ENCODE measurements at regions not wholly inside any gene's neighbourhood (a gene's known extent, or its start where the extent isn't known, plus 50 kb on each side); places are given as distances from the start of the nearest gene placed in this dataset.

DNA sequence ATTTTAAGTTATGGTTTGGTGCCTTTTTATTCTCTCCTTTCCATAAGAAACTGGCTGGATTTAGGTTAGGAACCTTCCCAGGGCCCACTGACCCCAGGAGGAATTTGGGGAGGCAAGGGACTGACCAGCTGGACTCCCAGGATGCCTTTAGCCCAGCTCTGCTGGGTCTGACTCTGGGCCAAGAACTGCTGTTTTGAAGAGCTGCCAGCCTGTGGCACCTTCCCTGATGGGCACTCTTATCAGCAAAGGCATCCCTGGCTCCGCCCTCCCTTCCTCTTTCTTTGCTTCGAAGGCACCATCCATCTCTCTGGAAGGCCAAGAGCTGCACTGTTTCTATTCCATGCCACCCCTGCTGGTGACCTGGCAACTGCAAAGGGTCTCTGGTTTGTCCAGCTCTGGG, 174.7 kb downstream of the POU4F1 start:
- no TSS peak for BruUV-seq (replicated peaks)
- no peak overlapping the region for H3K27ac Mint-ChIP-seq (ENCODE audit: low read depth, unreplicated experiment)
- H3K9me3 Mint-ChIP-seq (ENCODE audit: unreplicated experiment), result no peaks in the 10 kb centered on the region
- TF ChIP-seq, protein P1, sequence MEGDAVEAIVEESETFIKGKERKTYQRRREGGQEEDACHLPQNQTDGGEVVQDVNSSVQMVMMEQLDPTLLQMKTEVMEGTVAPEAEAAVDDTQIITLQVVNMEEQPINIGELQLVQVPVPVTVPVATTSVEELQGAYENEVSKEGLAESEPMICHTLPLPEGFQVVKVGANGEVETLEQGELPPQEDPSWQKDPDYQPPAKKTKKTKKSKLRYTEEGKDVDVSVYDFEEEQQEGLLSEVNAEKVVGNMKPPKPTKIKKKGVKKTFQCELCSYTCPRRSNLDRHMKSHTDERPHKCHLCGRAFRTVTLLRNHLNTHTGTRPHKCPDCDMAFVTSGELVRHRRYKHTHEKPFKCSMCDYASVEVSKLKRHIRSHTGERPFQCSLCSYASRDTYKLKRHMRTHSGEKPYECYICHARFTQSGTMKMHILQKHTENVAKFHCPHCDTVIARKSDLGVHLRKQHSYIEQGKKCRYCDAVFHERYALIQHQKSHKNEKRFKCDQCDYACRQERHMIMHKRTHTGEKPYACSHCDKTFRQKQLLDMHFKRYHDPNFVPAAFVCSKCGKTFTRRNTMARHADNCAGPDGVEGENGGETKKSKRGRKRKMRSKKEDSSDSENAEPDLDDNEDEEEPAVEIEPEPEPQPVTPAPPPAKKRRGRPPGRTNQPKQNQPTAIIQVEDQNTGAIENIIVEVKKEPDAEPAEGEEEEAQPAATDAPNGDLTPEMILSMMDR (IDR thresholded peaks at IDR 0.05; ENCODE audit: unreplicated experiment), result no peak
- POLR2A ChIA-PET, result interaction anchor here (1.1 kb wide), 1 partner anchor 8 kb away, joined by 3 read pairs; no protein-coding TSS in a partner anchor
- no peak overlapping the region for H3K4me3 Mint-ChIP-seq (ENCODE audit: unreplicated experiment)
- no peak for DNase-seq (ENCODE audit: unreplicated experiment)
- no peaks in the 10 kb centered on the region for H3K4me1 Mint-ChIP-seq (ENCODE audit: insufficient read depth, unreplicated experiment)
- CTCF ChIA-PET, result no interaction called here
- no peaks in the 10 kb centered on the region for H3K36me3 Mint-ChIP-seq (ENCODE audit: insufficient read depth, unreplicated experiment)
- intact Hi-C loops (cut with micrococcal nuclease), result no loop called here
- H3K27me3 Mint-ChIP-seq (ENCODE audit: insufficient read depth, unreplicated experiment), result peaks cover 9% of the 10 kb centered on the region

DNA sequence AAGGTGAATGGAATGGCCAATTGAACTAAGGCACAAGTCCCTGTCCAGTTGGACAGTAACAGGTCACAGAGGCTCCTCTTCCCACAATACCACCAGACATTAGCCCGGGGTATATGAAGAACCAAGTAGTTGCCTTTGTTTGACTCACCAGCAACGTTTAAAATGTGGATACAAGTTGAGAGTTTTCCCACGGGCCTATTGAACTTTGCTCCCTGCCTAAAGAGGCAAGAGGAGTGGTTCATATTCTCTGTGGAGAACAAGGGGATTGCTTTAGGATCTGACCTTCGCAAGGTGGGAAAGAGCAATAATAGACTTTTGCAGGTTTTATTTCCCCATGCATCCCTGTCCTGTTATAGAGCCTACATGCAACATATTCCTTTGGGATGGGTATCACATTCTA, 177.2 kb downstream of the POU4F1 start:
- Mint-ChIP-seq H3K36me3 (ENCODE audit: insufficient read depth, unreplicated experiment) (no peaks in the 10 kb centered on the region), H3K9me3 (ENCODE audit: unreplicated experiment) (no peaks in the 10 kb centered on the region), H3K27me3 (ENCODE audit: insufficient read depth, unreplicated experiment) (peaks cover 9% of the 10 kb centered on the region), H3K27ac (ENCODE audit: low read depth, unreplicated experiment) (no peak overlapping the region), H3K4me1 (ENCODE audit: insufficient read depth, unreplicated experiment) (no peaks in the 10 kb centered on the region), H3K4me3 (ENCODE audit: unreplicated experiment) (no peak overlapping the region)
- TF ChIP-seq, protein P1 (IDR thresholded peaks at IDR 0.05; ENCODE audit: unreplicated experiment), result no peak
- BruUV-seq (replicated peaks), result no TSS peak
- intact Hi-C loops (cut with micrococcal nuclease), result no loop called here
- DNase-seq (ENCODE audit: unreplicated experiment), result no peak
- CTCF ChIA-PET, result interaction anchor here (0.7 kb wide), 1 partner anchor 95 kb away, joined by 3 read pairs; no protein-coding TSS in a partner anchor
- POLR2A ChIA-PET, result interaction anchor here (1.3 kb wide), 1 partner anchor 10 kb away, joined by 3 read pairs; no protein-coding TSS in a partner anchor

DNA sequence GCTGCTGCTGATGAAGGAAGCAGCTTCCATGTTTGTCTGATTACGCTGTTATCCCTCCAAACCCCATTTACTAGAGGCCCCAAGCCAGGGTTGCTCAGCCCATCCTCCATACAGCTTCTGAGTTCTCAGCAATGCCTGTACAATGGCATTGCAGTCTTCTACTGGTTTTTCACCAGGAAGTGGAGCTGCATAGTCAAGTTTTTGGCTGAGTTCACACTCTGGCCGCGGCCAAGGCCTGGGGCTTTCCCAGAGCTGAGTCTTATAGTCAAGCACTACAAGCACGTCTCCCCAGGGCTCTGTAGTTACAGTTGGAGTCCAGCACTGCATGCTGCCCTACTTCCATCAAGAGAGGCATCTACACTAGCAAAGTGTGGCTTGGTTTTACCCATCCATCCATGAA, 182.5 kb downstream of the POU4F1 start:
- no peaks in the 10 kb centered on the region for H3K4me1 Mint-ChIP-seq (ENCODE audit: insufficient read depth, unreplicated experiment)
- POLR2A ChIA-PET, result interaction anchor here (1.2 kb wide), 1 partner anchor 9 kb away, joined by 3 read pairs; no protein-coding TSS in a partner anchor
- no TSS peak for BruUV-seq (replicated peaks)
- TF ChIP-seq, protein P1 (IDR thresholded peaks at IDR 0.05; ENCODE audit: unreplicated experiment), result no peak
- H3K27ac Mint-ChIP-seq (ENCODE audit: low read depth, unreplicated experiment), result no peak overlapping the region
- no peaks in the 10 kb centered on the region for H3K36me3 Mint-ChIP-seq (ENCODE audit: insufficient read depth, unreplicated experiment)
- no peak overlapping the region for H3K4me3 Mint-ChIP-seq (ENCODE audit: unreplicated experiment)
- intact Hi-C loops (cut with micrococcal nuclease), result no loop called here
- CTCF ChIA-PET, result no interaction called here
- DNase-seq (ENCODE audit: unreplicated experiment), result peak; percentile 5
- H3K9me3 Mint-ChIP-seq (ENCODE audit: unreplicated experiment), result no peaks in the 10 kb centered on the region
- peaks cover 16% of the 10 kb centered on the region for H3K27me3 Mint-ChIP-seq (ENCODE audit: insufficient read depth, unreplicated experiment)

DNA sequence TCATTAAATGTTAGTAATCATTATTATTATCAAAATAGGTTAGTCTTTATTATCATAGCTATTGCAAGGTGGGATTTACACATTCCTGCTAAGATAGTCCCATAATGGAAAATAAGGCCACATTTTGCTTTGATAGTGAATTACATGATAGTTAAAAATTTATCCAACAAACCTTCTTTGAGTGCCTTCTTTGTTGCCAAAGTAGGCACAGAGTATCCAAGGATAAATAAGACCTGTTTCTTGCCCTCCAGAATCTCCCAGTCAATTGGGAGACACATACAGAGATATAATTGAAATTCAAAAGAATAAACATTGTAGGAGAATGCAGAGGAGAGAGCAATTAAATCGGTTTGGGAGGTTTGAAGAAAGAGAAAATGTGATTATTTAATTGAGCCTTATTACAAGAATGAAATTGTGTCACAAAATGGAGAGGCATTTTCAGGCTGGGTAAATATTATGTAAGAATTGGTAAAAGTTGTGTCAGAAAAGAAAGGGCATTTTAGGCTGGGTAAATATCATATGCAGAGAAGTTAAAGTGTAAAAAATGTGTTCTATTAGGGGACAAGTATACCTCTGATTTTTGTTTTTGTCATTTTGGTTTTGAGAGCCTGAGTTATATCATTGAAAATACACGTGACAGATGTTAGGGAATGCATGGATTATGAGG, 189.3 kb downstream of the POU4F1 start:
- H3K4me1 Mint-ChIP-seq (ENCODE audit: insufficient read depth, unreplicated experiment), result no peaks in the 10 kb centered on the region
- ChIA-PET POLR2A (no interaction called here), CTCF (interaction anchor here (0.6 kb wide), 1 partner anchor 100 kb away, joined by 3 read pairs; no protein-coding TSS in a partner anchor)
- H3K27me3 Mint-ChIP-seq (ENCODE audit: insufficient read depth, unreplicated experiment), result peaks cover 34% of the 10 kb centered on the region
- no peaks in the 10 kb centered on the region for H3K36me3 Mint-ChIP-seq (ENCODE audit: insufficient read depth, unreplicated experiment)
- TF ChIP-seq, protein P1 (IDR thresholded peaks at IDR 0.05; ENCODE audit: unreplicated experiment), result no peak
- BruUV-seq (replicated peaks), result no TSS peak
- no peaks in the 10 kb centered on the region for H3K9me3 Mint-ChIP-seq (ENCODE audit: unreplicated experiment)
- intact Hi-C loops (cut with micrococcal nuclease), result no loop called here
- DNase-seq (ENCODE audit: unreplicated experiment), result no peak
- H3K4me3 Mint-ChIP-seq (ENCODE audit: unreplicated experiment), result no peak overlapping the region
- no peak overlapping the region for H3K27ac Mint-ChIP-seq (ENCODE audit: low read depth, unreplicated experiment)
